GM12892 (cell line): ENCODE measurements at regions not wholly inside any gene's neighbourhood (a gene's known extent, or its start where the extent isn't known, plus 50 kb on each side); places are given as distances from the start of the nearest gene placed in this dataset.

ENCODE experiments used
- POLR2A ChIP-seq: IDR thresholded peaks from 2 replicates; pipeline ENCODE4 v1.6.1; 2011; ENCODE audit warnings: low read depth, low read length, control low read depth
- POLR2AphosphoS5 ChIP-seq: IDR thresholded peaks from 2 replicates; pipeline ENCODE4 v1.6.1; 2011; ENCODE audit warnings: low read depth, low read length, control low read depth
- TAF1 ChIP-seq: IDR thresholded peaks from 2 replicates; pipeline ENCODE4 v1.6.1; 2011; ENCODE audit warnings: low read depth, mild to moderate bottlenecking, control low read depth, low read length, borderline replicate concordance

- TF ChIP-seq POLR2A: no peak
- no peak for TF ChIP-seq POLR2AphosphoS5
- TF ChIP-seq TAF1: no peak
These were observed 90.7 kb upstream of the PTCH1 start for GRCh38 chr9:95607507-95607906.
